DND-41 (cell line): ENCODE measurements at regions not wholly inside any gene's neighbourhood (a gene's known extent, or its start where the extent isn't known, plus 50 kb on each side); places are given as distances from the start of the nearest gene placed in this dataset.

Experiments
- EZH2 ChIP-seq: IDR thresholded peaks from 3 replicates; pipeline ENCODE4 v1.6.1; 2012; ENCODE audit warnings: borderline replicate concordance, low read depth, mild to moderate bottlenecking, moderate library complexity, low read length, inconsistent platforms; ENCODE audit not compliant: severe bottlenecking
- TF ChIP-seq, protein P1 (sequence below): IDR thresholded peaks from 2 replicates; pipeline ENCODE4 v1.5.1; 2012; ENCODE audit warnings: borderline replicate concordance, low read length, moderate library complexity, mild to moderate bottlenecking; ENCODE audit not compliant: poor library complexity, severe bottlenecking; ENCODE audit errors: extremely low read depth

DNA sequence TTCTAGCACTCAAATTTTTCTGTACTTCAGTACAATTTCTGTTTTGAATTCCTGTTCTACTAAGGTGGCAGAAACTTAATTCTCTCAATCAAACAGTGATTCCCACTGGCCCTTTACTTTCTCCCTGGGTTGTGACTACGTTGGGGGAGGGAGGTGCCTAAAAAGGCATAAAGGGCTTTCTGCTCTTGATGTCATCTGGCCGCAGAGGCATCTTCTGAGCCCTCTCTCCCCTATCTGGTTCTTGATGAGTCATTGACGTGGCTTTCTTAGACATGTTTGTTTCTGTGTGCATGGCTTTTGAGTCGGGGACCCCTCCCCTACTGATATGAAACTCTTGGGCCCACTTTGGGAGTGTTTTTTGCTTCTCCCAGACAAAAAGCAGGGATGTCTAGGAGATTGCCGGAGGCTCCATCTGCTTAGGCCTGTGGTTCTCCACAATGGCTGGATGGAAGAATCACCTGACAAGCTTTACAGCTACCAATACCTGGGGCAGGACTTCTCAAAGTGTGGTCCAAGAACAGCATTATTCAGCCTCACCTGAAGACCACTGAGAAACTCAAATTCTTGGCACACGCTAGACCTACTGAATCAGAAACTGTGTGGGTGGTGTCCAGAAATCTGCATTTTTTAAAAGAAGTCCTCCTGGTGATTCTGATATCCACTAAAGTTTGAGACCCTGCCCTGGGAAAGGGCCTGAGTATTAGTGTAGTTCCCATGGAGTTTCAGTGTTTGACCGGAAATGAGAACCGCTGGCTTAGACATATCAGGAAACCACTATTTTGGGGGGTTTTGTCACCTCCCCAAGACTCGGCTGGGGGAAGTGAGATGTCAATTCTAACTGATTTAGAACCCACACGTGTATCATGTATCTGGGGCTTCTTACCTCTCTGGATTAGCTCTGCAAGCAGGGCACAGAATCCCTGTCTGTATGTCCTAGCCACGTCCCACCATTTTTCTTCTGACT is 395.7 kb upstream of the PDE3A start:
- TF ChIP-seq, protein P1, sequence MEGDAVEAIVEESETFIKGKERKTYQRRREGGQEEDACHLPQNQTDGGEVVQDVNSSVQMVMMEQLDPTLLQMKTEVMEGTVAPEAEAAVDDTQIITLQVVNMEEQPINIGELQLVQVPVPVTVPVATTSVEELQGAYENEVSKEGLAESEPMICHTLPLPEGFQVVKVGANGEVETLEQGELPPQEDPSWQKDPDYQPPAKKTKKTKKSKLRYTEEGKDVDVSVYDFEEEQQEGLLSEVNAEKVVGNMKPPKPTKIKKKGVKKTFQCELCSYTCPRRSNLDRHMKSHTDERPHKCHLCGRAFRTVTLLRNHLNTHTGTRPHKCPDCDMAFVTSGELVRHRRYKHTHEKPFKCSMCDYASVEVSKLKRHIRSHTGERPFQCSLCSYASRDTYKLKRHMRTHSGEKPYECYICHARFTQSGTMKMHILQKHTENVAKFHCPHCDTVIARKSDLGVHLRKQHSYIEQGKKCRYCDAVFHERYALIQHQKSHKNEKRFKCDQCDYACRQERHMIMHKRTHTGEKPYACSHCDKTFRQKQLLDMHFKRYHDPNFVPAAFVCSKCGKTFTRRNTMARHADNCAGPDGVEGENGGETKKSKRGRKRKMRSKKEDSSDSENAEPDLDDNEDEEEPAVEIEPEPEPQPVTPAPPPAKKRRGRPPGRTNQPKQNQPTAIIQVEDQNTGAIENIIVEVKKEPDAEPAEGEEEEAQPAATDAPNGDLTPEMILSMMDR = no peak
- TF ChIP-seq EZH2 = no peak
